ENCODE measurements at regions not wholly inside any gene's neighbourhood (a gene's known extent, or its start where the extent isn't known, plus 50 kb on each side); places are given as distances from the start of the nearest gene placed in this dataset.

GRCh38 chr4:14303856-14304255 lies 676.3 kb upstream of the BOD1L1 start:
- no peak for DNase-seq (ENCODE audit: low read depth)
- TF ChIP-seq CTCF (IDR thresholded peaks at IDR 0.05; ENCODE audit: insufficient read depth, low read depth, low read length, missing control alignments) = no peak
- H3K4me3 ChIP-seq (ENCODE audit: low read depth, low read length) = no peak overlapping the region

GRCh38 chr4:14308229-14308651 lies 680.7 kb upstream of the BOD1L1 start:
- DNase-seq (ENCODE audit: low read depth) = no peak
- no peak overlapping the region for H3K4me3 ChIP-seq (ENCODE audit: low read depth, low read length)
- TF ChIP-seq CTCF (IDR thresholded peaks at IDR 0.05; ENCODE audit: insufficient read depth, low read depth, low read length, missing control alignments) = no peak

GRCh38 chr4:14309431-14309830 lies 681.9 kb upstream of the BOD1L1 start:
- no peak for DNase-seq (ENCODE audit: low read depth)
- no peak overlapping the region for H3K4me3 ChIP-seq (ENCODE audit: low read depth, low read length)
- no peak for TF ChIP-seq CTCF (IDR thresholded peaks at IDR 0.05; ENCODE audit: insufficient read depth, low read depth, low read length, missing control alignments)

GRCh38 chr4:14313757-14314156 lies 686.2 kb upstream of the BOD1L1 start:
- no peak for TF ChIP-seq CTCF (IDR thresholded peaks at IDR 0.05; ENCODE audit: insufficient read depth, low read depth, low read length, missing control alignments)
- H3K4me3 ChIP-seq (ENCODE audit: low read depth, low read length) = no peak overlapping the region
- no peak for DNase-seq (ENCODE audit: low read depth)

- TF ChIP-seq CTCF (IDR thresholded peaks at IDR 0.05; ENCODE audit: insufficient read depth, low read depth, low read length, missing control alignments) = no peak
- no peak for DNase-seq (ENCODE audit: low read depth)
- no peak overlapping the region for H3K4me3 ChIP-seq (ENCODE audit: low read depth, low read length)
These were observed 687.2 kb upstream of the CPEB2 start for GRCh38 chr4:14315129-14315528.

GRCh38 chr4:14317351-14317750 lies 684.9 kb upstream of the CPEB2 start:
- no peak for TF ChIP-seq CTCF (IDR thresholded peaks at IDR 0.05; ENCODE audit: insufficient read depth, low read depth, low read length, missing control alignments)
- no peak overlapping the region for H3K4me3 ChIP-seq (ENCODE audit: low read depth, low read length)
- DNase-seq (ENCODE audit: low read depth) = no peak

- no peak for TF ChIP-seq CTCF (IDR thresholded peaks at IDR 0.05; ENCODE audit: insufficient read depth, low read depth, low read length, missing control alignments)
- no peak overlapping the region for H3K4me3 ChIP-seq (ENCODE audit: low read depth, low read length)
- no peak for DNase-seq (ENCODE audit: low read depth)
These were observed 683.6 kb upstream of the CPEB2 start for GRCh38 chr4:14318671-14319070.

Measured in GM12865 (cell line).